ENCODE measurements at regions not wholly inside any gene's neighbourhood (a gene's known extent, or its start where the extent isn't known, plus 50 kb on each side); places are given as distances from the start of the nearest gene placed in this dataset.
"Not testable (repeated sequence)": the region's sequence is repeated elsewhere in the genome, so short reads cannot be mapped to it uniquely, and the experiment has no call there.

- no peak for DNase-seq
These were observed 68.2 kb downstream of the ATP23 start for GRCh38 chr12:58009405-58010195.

GRCh38 chr12:58011676-58012075, 70.3 kb downstream of the ATP23 start:
- DNase-seq: no peak

GRCh38 chr12:58022379-58023020, 81.1 kb downstream of the ATP23 start:
- not testable (repeated sequence) for DNase-seq

- no peak for DNase-seq
These were observed 84.1 kb downstream of the ATP23 start for GRCh38 chr12:58025431-58025830.

GRCh38 chr12:58026426-58026825, 85.1 kb downstream of the ATP23 start:
- no peak for DNase-seq

GRCh38 chr12:58026897-58027891, 85.8 kb downstream of the ATP23 start:
- no peak for DNase-seq

- no peak for DNase-seq
These were observed 86.9 kb downstream of the ATP23 start for GRCh38 chr12:58028294-58028693.

GRCh38 chr12:58029260-58029659, 87.9 kb downstream of the ATP23 start:
- DNase-seq: no peak

GRCh38 chr12:58030566-58031279, 89.4 kb downstream of the ATP23 start:
- DNase-seq: no peak

- no peak for DNase-seq
These were observed 90.8 kb downstream of the ATP23 start for GRCh38 chr12:58032156-58032555.

GRCh38 chr12:58033831-58034230, 92.5 kb downstream of the ATP23 start:
- no peak for DNase-seq

GRCh38 chr12:58034311-58034710, 92.9 kb downstream of the ATP23 start:
- no peak for DNase-seq

GRCh38 chr12:58034712-58035111, 93.3 kb downstream of the ATP23 start:
- no peak for DNase-seq

- DNase-seq: no peak
These were observed 100.1 kb downstream of the ATP23 start for GRCh38 chr12:58041441-58041840.

GRCh38 chr12:58044966-58045365, 103.6 kb downstream of the ATP23 start:
- no peak for DNase-seq

- no peak for DNase-seq
These were observed 104.9 kb downstream of the ATP23 start for GRCh38 chr12:58046271-58046670.

GRCh38 chr12:58051378-58051777, 110.0 kb downstream of the ATP23 start:
- no peak for DNase-seq

GRCh38 chr12:58064666-58065065, 123.3 kb downstream of the ATP23 start:
- DNase-seq: no peak

GRCh38 chr12:58066296-58066695, 124.9 kb downstream of the ATP23 start:
- DNase-seq: no peak

GRCh38 chr12:58067610-58068387, 126.4 kb downstream of the ATP23 start:
- DNase-seq: no peak

GRCh38 chr12:58068706-58069105, 127.3 kb downstream of the ATP23 start:
- no peak for DNase-seq
